Cardiac muscle cell (in vitro differentiated cells and primary cell): ENCODE measurements at regions not wholly inside any gene's neighbourhood (a gene's known extent, or its start where the extent isn't known, plus 50 kb on each side); places are given as distances from the start of the nearest gene placed in this dataset.

Experiments used
- DNase-seq, 2 donors: peaks; one replicate each; pipeline versions ENCODE4 v3.0.0 to v3.0.0-alpha.2; 2010 to 2017; ENCODE audit warnings: low read depth in 1 of 2, low spot score in 1 of 2
- H3K27ac ChIP-seq: fragments of 200-600 bp; sonication (generic); 2 replicates; pipeline ENCODE4 v1.5.1; 2016
- H3K27me3 ChIP-seq: fragments of 200-600 bp; sonication (generic); 2 replicates; pipeline ENCODE4 v1.6.0; 2016; ENCODE audit warnings: control low read depth
- H3K36me3 ChIP-seq: fragments of 200-600 bp; sonication (generic); 2 replicates; pipeline ENCODE4 v1.5.1; 2016; ENCODE audit warnings: control low read depth
- H3K4me1 ChIP-seq: fragments of 200-600 bp; sonication (generic); 2 replicates; pipeline ENCODE4 v1.8.1; 2017; ENCODE audit warnings: low read depth, mild to moderate bottlenecking, mixed run types
- H3K4me3 ChIP-seq: fragments of 200-600 bp; sonication (generic); 2 replicates; pipeline ENCODE4 v1.5.1; 2016; ENCODE audit warnings: mild to moderate bottlenecking
- H3K9me3 ChIP-seq: fragments of 200-600 bp; sonication (generic); 2 replicates; pipeline ENCODE4 v1.5.1; 2017; ENCODE audit warnings: low read depth, mild to moderate bottlenecking, control low read depth
- CTCF ChIP-seq: IDR thresholded peaks from 2 replicates; pipeline ENCODE4 v1.5.1; 2012; ENCODE audit warnings: low read depth, mild to moderate bottlenecking, low read length

GRCh38 chr11:127230392-127230791 is 229.8 kb upstream of the KIRREL3 start:
- H3K4me1 ChIP-seq = no peaks in the 10 kb centered on the region

GRCh38 chr11:127226949-127227348 is 226.4 kb upstream of the KIRREL3 start:
- H3K4me3 ChIP-seq = no peak overlapping the region
- H3K9me3 ChIP-seq = no peaks in the 10 kb centered on the region
- no peaks in the 10 kb centered on the region for H3K4me1 ChIP-seq
- TF ChIP-seq CTCF = no peak
- no peaks in the 10 kb centered on the region for H3K36me3 ChIP-seq
- no peaks in the 10 kb centered on the region for H3K27me3 ChIP-seq
- H3K27ac ChIP-seq = no peak overlapping the region
- DNase-seq = no peak

More at GRCh38 chr11:127230392-127230791, 229.8 kb upstream of the KIRREL3 start:
- no peak for TF ChIP-seq CTCF
- Histone ChIP-seq H3K27me3 (no peaks in the 10 kb centered on the region), H3K9me3 (no peaks in the 10 kb centered on the region), H3K4me3 (no peak overlapping the region), H3K27ac (no peak overlapping the region), H3K36me3 (no peaks in the 10 kb centered on the region)
- DNase-seq = no peak

GRCh38 chr11:127226380-127226779 is 225.8 kb upstream of the KIRREL3 start:
- Histone ChIP-seq H3K9me3 (no peaks in the 10 kb centered on the region), H3K27ac (no peak overlapping the region), H3K27me3 (no peaks in the 10 kb centered on the region), H3K4me3 (no peak overlapping the region), H3K36me3 (no peaks in the 10 kb centered on the region), H3K4me1 (no peaks in the 10 kb centered on the region)
- no peak for TF ChIP-seq CTCF
- DNase-seq = no peak

GRCh38 chr11:127225619-127226018 is 225.0 kb upstream of the KIRREL3 start:
- H3K36me3 ChIP-seq = no peaks in the 10 kb centered on the region
- no peak overlapping the region for H3K4me3 ChIP-seq
- H3K27ac ChIP-seq = no peak overlapping the region
- no peaks in the 10 kb centered on the region for H3K9me3 ChIP-seq
- no peak for TF ChIP-seq CTCF
- DNase-seq = no peak
- no peaks in the 10 kb centered on the region for H3K27me3 ChIP-seq
- H3K4me1 ChIP-seq = no peaks in the 10 kb centered on the region

GRCh38 chr11:127224276-127224675 is 223.7 kb upstream of the KIRREL3 start:
- Histone ChIP-seq H3K36me3 (no peaks in the 10 kb centered on the region), H3K27me3 (no peaks in the 10 kb centered on the region), H3K4me1 (no peaks in the 10 kb centered on the region), H3K9me3 (no peaks in the 10 kb centered on the region), H3K4me3 (no peak overlapping the region), H3K27ac (no peak overlapping the region)
- TF ChIP-seq CTCF = no peak
- DNase-seq = no peak

GRCh38 chr11:127223633-127224032 is 223.1 kb upstream of the KIRREL3 start:
- Histone ChIP-seq H3K4me3 (no peak overlapping the region), H3K36me3 (no peaks in the 10 kb centered on the region), H3K27me3 (no peaks in the 10 kb centered on the region), H3K27ac (no peak overlapping the region), H3K9me3 (no peaks in the 10 kb centered on the region), H3K4me1 (no peaks in the 10 kb centered on the region)
- no peak for DNase-seq
- TF ChIP-seq CTCF = no peak
